ENCODE measurements at regions not wholly inside any gene's neighbourhood (a gene's known extent, or its start where the extent isn't known, plus 50 kb on each side); places are given as distances from the start of the nearest gene placed in this dataset.

- no peaks in the 10 kb centered on the region for H3K9me3 ChIP-seq
- TF ChIP-seq CTCF (IDR thresholded peaks at IDR 0.05; ENCODE audit: low read depth, low read length), result no peak
- H3K4me1 ChIP-seq, result no peaks in the 10 kb centered on the region
- no peak overlapping the region for H3K4me3 ChIP-seq (ENCODE audit: low read depth, low read length)
- H3K36me3 ChIP-seq, result no peaks in the 10 kb centered on the region
- no peak for DNase-seq
- peaks cover 7% of the 10 kb centered on the region; the same call in 1 of the 2 replicates for H3K27me3 ChIP-seq
Observed at GRCh38 chr3:152104847-152105415, 163.8 kb upstream of the MBNL1 start.

- H3K36me3 ChIP-seq, result no peaks in the 10 kb centered on the region
- H3K9me3 ChIP-seq, result no peaks in the 10 kb centered on the region
- H3K4me3 ChIP-seq (ENCODE audit: low read depth, low read length), result no peak overlapping the region
- TF ChIP-seq CTCF (IDR thresholded peaks at IDR 0.05; ENCODE audit: low read depth, low read length), result no peak
- H3K4me1 ChIP-seq, result no peaks in the 10 kb centered on the region
- H3K27me3 ChIP-seq, result peaks cover 2% of the 10 kb centered on the region; the same call in 1 of the 2 replicates
- DNase-seq, result no peak
Observed at GRCh38 chr3:152105446-152105845, 163.3 kb upstream of the MBNL1 start.

- no peak for TF ChIP-seq CTCF (IDR thresholded peaks at IDR 0.05; ENCODE audit: low read depth, low read length)
- Histone ChIP-seq H3K27me3 (0 out of 2 replicates have a peak, but pooled peaks cover 6% of the 10 kb centered on the region), H3K9me3 (no peaks in the 10 kb centered on the region), H3K4me1 (no peaks in the 10 kb centered on the region), H3K36me3 (no peaks in the 10 kb centered on the region), H3K4me3 (ENCODE audit: low read depth, low read length) (no peak overlapping the region)
- no peak for DNase-seq
Observed at GRCh38 chr3:152109038-152109437, 159.7 kb upstream of the MBNL1 start.

- Histone ChIP-seq H3K36me3 (no peaks in the 10 kb centered on the region), H3K9me3 (no peaks in the 10 kb centered on the region), H3K4me3 (ENCODE audit: low read depth, low read length) (no peak overlapping the region), H3K27me3 (0 out of 2 replicates have a peak, but pooled peaks cover 6% of the 10 kb centered on the region), H3K4me1 (no peaks in the 10 kb centered on the region)
- TF ChIP-seq CTCF (IDR thresholded peaks at IDR 0.05; ENCODE audit: low read depth, low read length), result no peak
- no peak for DNase-seq
Observed at GRCh38 chr3:152113413-152113812, 155.3 kb upstream of the MBNL1 start.

GRCh38 chr3:152113992-152114651 is 154.6 kb upstream of the MBNL1 start:
- no peak overlapping the region for H3K4me3 ChIP-seq (ENCODE audit: low read depth, low read length)
- H3K9me3 ChIP-seq, result no peaks in the 10 kb centered on the region
- H3K36me3 ChIP-seq, result no peaks in the 10 kb centered on the region
- no peak for DNase-seq
- H3K4me1 ChIP-seq, result no peaks in the 10 kb centered on the region
- no peak for TF ChIP-seq CTCF (IDR thresholded peaks at IDR 0.05; ENCODE audit: low read depth, low read length)
- H3K27me3 ChIP-seq, result 0 out of 2 replicates have a peak, but pooled peaks cover 6% of the 10 kb centered on the region

GRCh38 chr3:152120601-152121269 is 148.0 kb upstream of the MBNL1 start:
- H3K4me3 ChIP-seq (ENCODE audit: low read depth, low read length), result no peak overlapping the region
- no peak for TF ChIP-seq CTCF (IDR thresholded peaks at IDR 0.05; ENCODE audit: low read depth, low read length)
- H3K27me3 ChIP-seq, result no peaks in the 10 kb centered on the region
- DNase-seq, result no peak
- no peaks in the 10 kb centered on the region for H3K36me3 ChIP-seq
- no peaks in the 10 kb centered on the region for H3K9me3 ChIP-seq
- H3K4me1 ChIP-seq, result no peaks in the 10 kb centered on the region
